ENCODE measurements at regions not wholly inside any gene's neighbourhood (a gene's known extent, or its start where the extent isn't known, plus 50 kb on each side); places are given as distances from the start of the nearest gene placed in this dataset.
"Not testable (repeated sequence)": the region's sequence is repeated elsewhere in the genome, so short reads cannot be mapped to it uniquely, and the experiment has no call there.

DNA sequence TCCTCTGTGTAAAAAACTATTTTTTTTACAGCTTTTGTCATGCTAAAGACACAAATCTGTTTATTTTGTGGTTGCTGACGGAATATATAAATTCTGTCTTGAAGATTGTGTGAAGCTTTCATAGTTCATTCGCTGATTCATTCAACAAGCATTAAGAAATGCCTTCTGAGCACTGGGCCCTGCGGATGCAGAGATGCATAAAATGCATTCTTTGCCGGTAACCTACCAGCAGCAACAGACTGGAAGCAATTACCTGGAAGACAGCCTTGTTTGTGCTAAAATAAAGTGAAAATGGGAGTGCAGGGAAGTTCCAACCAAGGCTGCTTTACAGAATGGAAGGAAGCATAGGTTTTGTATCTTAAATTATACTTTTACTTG is 119.7 kb downstream of the PMAIP1 start:
- no peaks in the 10 kb centered on the region for H3K4me1 ChIP-seq
- no peak overlapping the region for H3K4me3 ChIP-seq
- no peak for TF ChIP-seq POLR2A (IDR thresholded peaks at IDR 0.05)
- TF ChIP-seq, protein P1, sequence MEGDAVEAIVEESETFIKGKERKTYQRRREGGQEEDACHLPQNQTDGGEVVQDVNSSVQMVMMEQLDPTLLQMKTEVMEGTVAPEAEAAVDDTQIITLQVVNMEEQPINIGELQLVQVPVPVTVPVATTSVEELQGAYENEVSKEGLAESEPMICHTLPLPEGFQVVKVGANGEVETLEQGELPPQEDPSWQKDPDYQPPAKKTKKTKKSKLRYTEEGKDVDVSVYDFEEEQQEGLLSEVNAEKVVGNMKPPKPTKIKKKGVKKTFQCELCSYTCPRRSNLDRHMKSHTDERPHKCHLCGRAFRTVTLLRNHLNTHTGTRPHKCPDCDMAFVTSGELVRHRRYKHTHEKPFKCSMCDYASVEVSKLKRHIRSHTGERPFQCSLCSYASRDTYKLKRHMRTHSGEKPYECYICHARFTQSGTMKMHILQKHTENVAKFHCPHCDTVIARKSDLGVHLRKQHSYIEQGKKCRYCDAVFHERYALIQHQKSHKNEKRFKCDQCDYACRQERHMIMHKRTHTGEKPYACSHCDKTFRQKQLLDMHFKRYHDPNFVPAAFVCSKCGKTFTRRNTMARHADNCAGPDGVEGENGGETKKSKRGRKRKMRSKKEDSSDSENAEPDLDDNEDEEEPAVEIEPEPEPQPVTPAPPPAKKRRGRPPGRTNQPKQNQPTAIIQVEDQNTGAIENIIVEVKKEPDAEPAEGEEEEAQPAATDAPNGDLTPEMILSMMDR (IDR thresholded peaks at IDR 0.05), result no peak
- 71 to 78% methylated on average over 4 of the region's 4 CpGs for WGBS, 2 donors
- no peaks in the 10 kb centered on the region for H3K36me3 ChIP-seq (ENCODE audit: low read depth, missing control alignments)
- no peaks in the 10 kb centered on the region for H3K27me3 ChIP-seq
- H3K9me3 ChIP-seq, result no peaks in the 10 kb centered on the region
- no peak for DNase-seq
- H3K27ac ChIP-seq, result no peak overlapping the region
- intact Hi-C loops (cut with DNase I; ENCODE audit: low total_unique reads), result no loop called here

DNA sequence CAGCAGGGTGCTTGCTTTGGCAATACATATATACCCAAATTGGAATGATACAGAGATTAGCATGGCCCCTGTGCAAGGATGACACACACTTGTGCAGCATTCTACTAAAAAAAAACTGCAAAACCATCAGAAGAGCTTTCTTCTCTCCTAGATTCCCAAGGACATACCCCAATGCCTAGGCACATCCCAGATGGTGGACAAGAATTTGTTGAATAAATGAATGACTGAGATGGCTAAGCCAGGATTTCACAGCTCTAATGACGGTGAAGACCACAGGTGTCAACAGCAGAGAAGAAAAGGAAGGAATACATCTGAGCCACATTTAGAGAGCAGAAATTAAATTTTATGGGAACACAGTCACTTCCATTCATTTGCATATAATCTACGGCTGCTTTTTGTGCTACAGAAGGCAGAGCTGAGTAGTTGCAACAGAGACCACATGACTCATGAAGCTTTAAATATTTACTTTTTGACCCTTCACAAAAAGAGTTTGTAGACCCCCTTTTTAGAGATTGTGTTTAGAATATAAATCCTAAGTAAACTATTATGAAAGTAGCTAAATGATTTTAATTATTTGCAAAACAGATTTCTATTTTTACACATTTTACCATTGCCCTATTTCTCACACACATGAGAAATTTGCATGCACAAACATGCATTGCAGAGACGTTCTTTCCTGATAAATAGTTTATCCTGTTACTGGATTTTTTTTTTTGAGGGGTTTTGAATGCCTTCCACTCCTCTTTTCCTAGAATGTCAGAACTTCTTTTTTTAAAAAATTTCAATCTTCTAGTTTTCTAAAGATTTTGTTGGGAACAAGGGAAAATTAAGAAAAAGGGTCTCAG is 119.0 kb downstream of the PMAIP1 start:
- TF ChIP-seq POLR2A (IDR thresholded peaks at IDR 0.05), result no peak
- TF ChIP-seq, protein P1 (IDR thresholded peaks at IDR 0.05), result no peak
- H3K9me3 ChIP-seq, result no peaks in the 10 kb centered on the region
- 37 to 54% methylated on average over 2 to 3 of the region's 3 CpGs for WGBS, 2 donors
- intact Hi-C loops (cut with DNase I; ENCODE audit: low total_unique reads), result no loop called here
- H3K27me3 ChIP-seq, result no peaks in the 10 kb centered on the region
- no peak overlapping the region for H3K4me3 ChIP-seq
- H3K4me1 ChIP-seq, result no peaks in the 10 kb centered on the region
- DNase-seq, result no peak
- no peaks in the 10 kb centered on the region for H3K36me3 ChIP-seq (ENCODE audit: low read depth, missing control alignments)
- H3K27ac ChIP-seq, result no peak overlapping the region

DNA sequence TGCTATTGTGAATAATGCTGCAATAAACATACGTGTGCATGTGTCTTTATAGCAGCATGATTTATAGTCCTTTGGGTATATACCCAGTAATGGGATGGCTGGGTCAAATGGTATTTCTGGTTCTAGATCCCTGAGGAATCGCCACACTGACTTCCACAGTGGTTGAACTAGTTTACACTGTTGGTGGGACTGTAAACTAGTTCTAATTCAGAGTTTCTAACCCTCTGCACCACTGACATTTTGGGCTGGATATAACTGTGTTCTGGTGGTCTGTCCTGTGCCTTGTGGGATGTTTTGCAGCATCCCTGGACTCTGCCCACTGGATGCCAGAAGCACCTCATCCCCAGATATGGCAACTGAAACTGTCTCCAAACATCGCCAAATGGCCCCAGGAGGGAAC is 118.3 kb downstream of the PMAIP1 start:
- H3K36me3 ChIP-seq (ENCODE audit: low read depth, missing control alignments); intact Hi-C loops (cut with DNase I; ENCODE audit: low total_unique reads); DNase-seq: not testable (repeated sequence)

GRCh38 chr18:60017371-60017770 is 117.6 kb downstream of the PMAIP1 start:
- H3K27ac ChIP-seq, result no peak overlapping the region
- intact Hi-C loops (cut with DNase I; ENCODE audit: low total_unique reads), result no loop called here
- no peaks in the 10 kb centered on the region for H3K9me3 ChIP-seq
- H3K27me3 ChIP-seq, result no peaks in the 10 kb centered on the region
- TF ChIP-seq, protein P1 (IDR thresholded peaks at IDR 0.05), result no peak
- TF ChIP-seq POLR2A (IDR thresholded peaks at IDR 0.05), result no peak
- no peaks in the 10 kb centered on the region for H3K4me1 ChIP-seq
- H3K36me3 ChIP-seq (ENCODE audit: low read depth, missing control alignments), result no peaks in the 10 kb centered on the region
- WGBS, 2 donors, result 62 to 72% methylated on average over 22 of the region's 22 CpGs
- DNase-seq, result no peak
- no peak overlapping the region for H3K4me3 ChIP-seq

More for the DNA sequence above, 118.3 kb downstream of the PMAIP1 start:
- H3K4me1 ChIP-seq, H3K27ac ChIP-seq, H3K27me3 ChIP-seq, H3K9me3 ChIP-seq, H3K4me3 ChIP-seq: not testable (repeated sequence)
- 91 to 96% methylated on average over 1 to 2 of the region's 3 CpGs for WGBS, 2 donors

- H3K4me1 ChIP-seq; H3K27ac ChIP-seq; H3K9me3 ChIP-seq; intact Hi-C loops (cut with DNase I; ENCODE audit: low total_unique reads); H3K27me3 ChIP-seq; DNase-seq; H3K4me3 ChIP-seq; H3K36me3 ChIP-seq (ENCODE audit: low read depth, missing control alignments): not testable (repeated sequence)
These were observed 116.0 kb downstream of the PMAIP1 start for GRCh38 chr18:60015826-60016225.

DNA sequence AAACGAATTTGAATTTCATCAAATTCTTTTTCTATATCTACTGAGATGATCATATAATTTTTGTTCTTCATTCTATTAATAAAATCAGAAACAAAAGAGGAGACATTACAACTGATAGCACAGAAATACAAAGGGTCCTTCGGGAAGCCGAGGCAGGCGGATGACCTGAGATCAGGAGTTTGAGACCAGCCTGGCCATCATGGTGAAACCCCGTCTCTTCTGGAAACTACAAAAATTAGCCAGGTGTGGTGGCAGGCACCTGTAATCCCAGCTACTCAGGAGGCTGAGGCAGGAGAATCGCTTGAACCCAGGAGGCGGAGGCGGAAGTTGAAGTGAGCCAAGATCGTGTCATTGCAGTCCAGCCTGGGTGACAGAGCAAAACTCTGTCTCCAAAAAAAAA is 113.4 kb downstream of the PMAIP1 start:
- WGBS, 2 donors, result 91 to 92% methylated on average over 9 of the region's 9 CpGs
- H3K4me1 ChIP-seq; H3K36me3 ChIP-seq (ENCODE audit: low read depth, missing control alignments); H3K27me3 ChIP-seq; DNase-seq; H3K9me3 ChIP-seq; intact Hi-C loops (cut with DNase I; ENCODE audit: low total_unique reads); H3K4me3 ChIP-seq; H3K27ac ChIP-seq: not testable (repeated sequence)

All from testis (tissue), 2 donors.